Glomerular visceral epithelial cell (primary cell): ENCODE measurements at regions not wholly inside any gene's neighbourhood (a gene's known extent, or its start where the extent isn't known, plus 50 kb on each side); places are given as distances from the start of the nearest gene placed in this dataset.
"Not testable (repeated sequence)": the region's sequence is repeated elsewhere in the genome, so short reads cannot be mapped to it uniquely, and the experiment has no call there.

Experiments
- DNase-seq: peaks from one replicate; pipeline ENCODE4 v3.0.0-alpha.2; 2016; ENCODE audit errors: extremely low spot score

- DNase-seq: peak; percentile 82
Observed at GRCh38 chr10:44278837-44279324, 106.0 kb downstream of the CXCL12 start.

- not testable (repeated sequence) for DNase-seq
Observed at GRCh38 chr10:44268435-44268948, 116.4 kb downstream of the CXCL12 start.

DNA sequence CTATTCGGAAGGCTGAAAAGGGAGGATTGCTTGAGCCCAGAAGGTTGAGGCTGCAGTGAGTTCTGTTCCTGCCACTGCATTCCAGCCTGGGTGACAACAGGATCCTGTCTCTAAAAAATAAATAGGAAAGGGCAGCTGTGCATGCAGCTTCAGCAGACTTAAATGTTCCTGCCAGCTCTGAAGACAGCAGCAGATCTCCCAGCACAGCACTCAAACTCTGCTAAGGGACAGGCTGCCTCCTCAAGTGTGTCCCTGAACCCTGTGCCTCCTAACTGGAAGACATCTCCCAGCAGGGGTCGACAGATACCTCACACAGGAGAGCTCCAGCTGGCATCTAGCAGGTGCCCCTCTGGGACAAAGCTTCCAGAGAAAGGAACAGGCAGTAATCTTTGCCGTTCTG lies 117.9 kb downstream of the CXCL12 start:
- DNase-seq: no peak

- DNase-seq: no peak
Observed at GRCh38 chr10:44264244-44264643, 120.7 kb downstream of the CXCL12 start.

- DNase-seq: no peak
Observed at GRCh38 chr10:44263771-44264170, 121.1 kb downstream of the CXCL12 start.

- DNase-seq: no peak
Observed at GRCh38 chr10:44262551-44263251, 122.2 kb downstream of the CXCL12 start.

DNA sequence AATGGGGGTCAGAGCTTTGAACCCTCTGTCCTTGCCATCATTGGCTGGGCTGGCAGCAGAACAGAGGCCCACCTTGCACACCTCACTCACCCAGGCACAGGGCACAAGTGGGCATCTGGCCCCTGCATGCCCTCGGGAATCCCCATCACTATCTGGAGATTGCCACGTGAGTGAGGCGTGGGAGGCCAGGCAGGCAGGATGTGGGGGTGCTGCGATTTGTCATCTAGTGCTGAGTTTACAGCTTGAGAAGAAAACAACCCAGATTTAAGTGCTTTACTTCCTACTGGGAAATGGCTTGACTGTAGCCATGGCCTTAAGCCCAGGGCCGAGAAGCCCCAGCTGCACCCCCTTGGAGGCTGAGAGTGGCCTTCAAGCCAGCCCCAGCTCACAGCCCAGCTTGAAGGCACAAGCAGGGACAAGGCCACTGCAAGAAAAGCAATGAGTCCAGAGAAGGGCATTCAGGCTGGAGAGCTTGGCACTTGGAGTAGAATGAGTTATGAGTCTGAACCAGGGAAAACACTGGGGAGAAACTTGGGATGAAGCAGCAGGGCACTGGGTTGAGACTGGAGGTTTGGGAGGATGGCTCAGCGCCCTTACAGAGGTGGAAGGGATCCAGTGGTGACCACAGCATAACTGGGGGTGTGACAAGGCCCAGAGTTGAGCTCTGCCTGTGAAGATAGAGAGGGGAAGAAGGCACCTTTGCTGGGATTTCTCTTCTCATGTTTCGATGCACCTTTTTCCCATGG lies 123.0 kb downstream of the CXCL12 start:
- peak; percentile 63 for DNase-seq

DNA sequence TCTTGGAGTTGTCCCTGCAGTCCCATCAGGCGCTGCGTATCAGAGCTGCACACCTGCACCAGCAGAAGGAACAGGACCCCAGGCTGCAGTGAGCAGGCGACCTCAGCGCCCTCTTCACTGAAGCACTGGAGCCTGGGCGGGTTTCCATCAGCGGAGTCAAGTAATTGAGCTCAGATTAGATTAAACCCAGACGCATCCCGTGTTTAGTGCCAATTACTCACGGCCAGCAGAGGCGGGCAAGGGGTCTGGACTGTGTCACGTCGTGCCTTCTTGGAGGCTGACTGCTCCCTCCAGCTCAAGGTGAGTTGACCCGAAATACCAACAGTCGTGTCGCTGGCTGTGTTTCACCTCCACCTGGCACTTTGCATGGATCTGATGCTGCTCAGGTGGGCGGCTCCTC lies 123.6 kb downstream of the CXCL12 start:
- no peak for DNase-seq

DNA sequence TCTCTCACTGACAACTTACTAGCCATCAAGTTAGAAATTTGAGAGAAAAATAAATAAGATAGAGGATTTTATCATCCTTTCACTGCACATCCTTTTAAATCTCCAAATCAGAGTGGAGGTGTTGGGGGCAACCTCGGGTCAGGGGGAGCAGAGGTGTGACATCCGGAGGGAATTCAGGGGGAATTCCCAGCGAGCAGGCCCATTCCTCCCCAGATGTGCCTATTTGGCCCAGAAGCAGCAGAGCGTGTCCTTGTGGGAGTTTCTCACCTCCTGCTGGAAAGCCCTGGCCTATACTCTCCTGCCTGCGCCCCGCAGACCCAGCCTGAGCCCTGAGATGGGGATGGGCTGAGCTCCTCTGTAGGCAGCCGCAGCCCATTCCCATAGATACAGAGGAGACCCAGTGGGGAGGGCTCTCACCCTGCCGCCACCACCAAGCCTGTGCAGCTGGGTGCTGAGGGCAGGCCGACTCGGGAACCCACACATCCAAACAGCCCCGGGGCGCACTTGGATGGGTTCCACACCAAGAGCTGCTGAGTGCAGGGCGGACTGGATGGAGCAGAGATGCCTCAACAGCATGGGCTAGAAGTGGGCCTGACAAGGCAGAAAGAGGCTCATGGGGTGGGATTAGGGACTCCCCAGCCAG lies 124.5 kb downstream of the CXCL12 start:
- DNase-seq: peak; percentile 77

DNA sequence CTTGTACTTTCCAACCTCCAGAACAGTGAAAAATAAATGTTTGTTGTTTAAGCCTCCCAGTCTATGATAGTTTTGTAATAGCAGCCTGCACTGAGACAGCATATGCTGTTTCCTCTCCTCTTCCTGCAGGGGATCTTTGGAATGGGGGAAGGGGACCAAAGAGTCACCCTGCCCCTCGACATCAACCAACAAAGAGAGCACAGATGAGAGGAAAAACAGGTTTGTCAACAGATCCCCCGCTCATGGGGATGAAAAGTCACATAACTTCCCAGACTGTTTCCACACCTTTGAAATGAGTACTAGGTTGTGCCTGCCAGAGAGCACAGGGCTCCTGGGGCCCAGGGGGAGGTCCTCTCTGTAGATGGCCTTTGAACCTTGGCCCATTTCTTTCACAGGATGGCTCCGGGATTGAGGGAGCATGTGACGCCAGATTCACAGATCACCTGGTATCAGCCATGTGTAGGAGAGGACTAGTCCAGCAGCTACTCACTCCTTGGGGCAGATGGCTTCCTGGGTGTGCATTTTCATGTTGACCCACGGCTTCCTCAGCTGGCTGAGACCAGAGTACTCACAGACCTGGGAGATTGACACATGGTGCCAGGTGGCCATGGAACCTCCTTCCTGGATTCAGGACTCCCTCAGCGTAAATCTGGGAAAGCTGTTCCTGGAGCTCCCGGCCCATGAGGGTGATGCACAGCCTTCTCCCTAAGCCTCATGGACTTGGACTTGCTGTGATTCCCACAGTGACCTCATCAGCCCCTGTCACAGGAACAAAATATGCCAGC lies 125.6 kb downstream of the CXCL12 start:
- no peak for DNase-seq

DNA sequence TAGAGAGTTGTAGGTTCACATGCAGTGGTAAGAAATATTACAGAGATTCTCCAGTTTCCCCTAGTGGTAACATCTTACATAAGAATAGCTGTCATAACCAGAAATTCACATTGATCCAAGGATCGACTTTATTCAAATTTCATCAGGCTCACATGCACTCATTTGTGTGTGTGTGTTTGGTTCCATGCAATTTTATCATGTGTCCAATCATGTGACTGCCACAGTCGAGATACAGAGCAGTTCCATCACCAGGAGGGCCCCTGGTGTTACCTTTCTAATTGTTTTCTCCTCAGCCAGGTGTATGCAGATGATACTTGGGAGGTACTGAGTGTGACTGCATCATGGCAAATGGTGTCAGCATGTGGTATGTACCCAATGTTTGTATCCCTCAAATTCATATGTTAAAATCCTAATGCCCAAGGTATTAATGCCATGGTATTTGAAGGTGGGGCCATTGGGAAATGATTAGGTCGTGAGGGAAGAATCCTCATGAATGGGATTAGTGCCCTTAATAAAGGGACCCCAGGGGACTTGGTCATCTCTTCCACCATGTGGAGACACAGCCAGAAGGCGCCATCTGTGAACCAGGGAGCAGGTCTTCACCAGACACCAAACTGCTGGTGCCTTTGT lies 126.3 kb downstream of the CXCL12 start:
- DNase-seq: no peak

GRCh38 chr10:44258019-44258418 lies 126.9 kb downstream of the CXCL12 start:
- DNase-seq: peak; percentile 37

- DNase-seq: peak; percentile 70
Observed at GRCh38 chr10:44253769-44254462, 131.0 kb downstream of the CXCL12 start.

DNA sequence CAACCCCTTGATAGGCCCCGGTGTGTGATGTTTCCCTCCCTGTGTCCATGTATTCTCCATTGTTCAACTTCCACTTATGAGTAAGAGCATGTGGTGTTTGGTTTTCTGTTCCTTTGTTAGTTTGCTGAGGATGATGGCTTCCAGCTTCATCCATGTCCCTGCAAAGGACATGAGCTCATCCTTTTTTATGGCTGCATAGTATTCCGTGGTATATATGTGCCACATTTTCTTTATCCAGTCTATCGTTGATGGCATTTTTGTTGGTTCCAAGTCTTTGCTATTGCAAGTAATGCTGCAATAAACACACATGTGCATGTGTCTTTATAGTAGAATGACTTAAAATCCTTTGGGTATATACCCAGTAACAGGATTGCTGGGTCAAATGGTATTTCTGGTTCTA lies 132.3 kb downstream of the CXCL12 start:
- DNase-seq: not testable (repeated sequence)

DNA sequence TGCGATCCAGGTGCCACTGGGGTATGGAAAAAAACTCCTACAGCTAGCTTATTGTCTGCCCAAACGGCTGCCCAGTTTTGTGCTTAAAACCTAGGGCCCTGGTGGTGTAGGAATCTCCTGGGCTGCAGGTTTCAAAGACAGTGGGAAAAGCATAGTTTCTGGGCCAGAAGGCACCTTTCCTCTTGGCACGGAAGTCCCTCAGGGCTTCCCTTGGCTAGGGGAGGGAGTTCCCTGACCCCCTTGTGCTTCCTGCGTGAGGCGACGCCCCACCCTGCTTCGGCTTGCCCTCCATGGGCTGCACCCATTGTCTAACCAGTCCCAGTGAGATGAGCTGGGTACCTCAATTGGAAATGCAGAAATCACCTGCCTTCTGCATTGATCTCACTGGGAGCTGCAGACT lies 135.0 kb downstream of the CXCL12 start:
- DNase-seq: not testable (repeated sequence)

DNA sequence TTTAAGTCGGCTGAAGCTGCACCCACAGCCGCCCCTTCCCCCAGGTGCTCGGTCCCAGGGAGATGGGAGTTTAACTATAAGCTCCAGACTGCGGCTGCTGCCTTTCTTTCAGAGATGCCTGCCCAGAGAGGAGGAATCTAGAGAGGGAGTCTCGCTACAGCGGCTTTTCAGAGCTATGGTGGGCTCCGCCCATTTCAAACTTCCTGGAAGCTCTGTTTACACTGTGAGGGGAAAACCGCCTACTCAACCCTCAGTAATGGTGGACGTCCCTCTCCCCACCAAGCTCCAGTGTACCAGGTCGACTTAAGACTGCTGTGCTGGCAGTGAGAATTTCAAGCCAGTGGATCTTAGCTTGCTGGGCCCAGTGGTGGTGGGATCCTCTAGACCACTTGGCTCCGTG lies 135.4 kb downstream of the CXCL12 start:
- DNase-seq: no peak

GRCh38 chr10:44246700-44247099 lies 138.2 kb downstream of the CXCL12 start:
- not testable (repeated sequence) for DNase-seq

GRCh38 chr10:44246287-44246686 lies 138.6 kb downstream of the CXCL12 start:
- not testable (repeated sequence) for DNase-seq

DNA sequence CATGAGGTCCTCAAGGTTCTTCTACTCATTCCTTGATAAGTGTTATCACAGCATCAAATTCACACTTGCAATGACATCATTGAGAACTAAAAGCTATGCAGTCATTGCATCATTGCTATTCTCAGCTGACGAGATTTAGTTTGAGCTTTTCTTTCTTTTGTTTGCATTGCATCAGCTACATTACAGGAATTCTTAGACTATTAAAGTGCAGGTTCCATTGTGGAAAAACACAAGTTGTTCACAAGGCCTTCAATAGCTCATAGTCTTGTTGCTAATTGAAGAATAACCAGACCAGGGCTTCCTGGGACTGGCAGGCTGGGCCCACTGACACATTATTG lies 139.3 kb downstream of the CXCL12 start:
- no peak for DNase-seq

DNA sequence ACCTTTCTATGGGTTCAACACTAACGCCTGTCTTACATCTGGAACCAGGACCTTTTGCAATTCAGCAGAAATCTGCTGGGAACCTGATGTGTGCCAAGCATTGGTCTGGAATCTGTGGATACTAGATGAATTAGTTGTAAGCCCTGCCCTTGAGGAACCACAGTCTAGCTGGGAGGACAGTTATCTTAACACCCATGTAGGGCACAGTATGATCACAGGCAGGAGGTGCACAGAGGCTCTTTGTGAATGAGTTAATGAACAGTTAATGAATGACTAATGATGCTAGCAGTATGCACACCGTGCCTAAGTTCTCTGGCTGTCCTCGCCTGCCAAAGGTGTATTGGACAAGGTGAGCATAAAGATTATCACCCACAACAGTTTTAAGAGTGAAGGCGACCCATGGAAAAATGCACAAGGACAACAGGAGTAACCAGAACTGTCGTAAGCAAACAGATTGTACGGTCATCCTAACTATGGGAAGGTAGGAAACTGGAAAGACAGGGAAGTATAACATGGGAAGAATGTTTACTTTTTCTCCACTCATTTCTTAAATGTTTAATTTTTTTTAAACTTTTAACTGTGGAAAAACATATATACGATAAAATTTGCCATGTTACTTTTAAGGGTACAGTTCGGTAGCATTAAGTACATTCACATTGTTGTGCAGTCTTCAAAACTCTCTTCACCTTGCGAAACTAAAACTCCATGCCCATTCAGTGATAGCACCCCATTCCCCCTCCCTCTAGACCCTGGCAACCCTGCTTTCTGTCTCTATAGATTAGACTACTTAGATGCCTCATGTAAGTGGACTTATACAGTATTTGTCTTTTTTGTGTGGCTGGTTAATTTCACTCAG lies 139.9 kb downstream of the CXCL12 start:
- no peak for DNase-seq
